GM18519 (cell line): ENCODE measurements at regions not wholly inside any gene's neighbourhood (a gene's known extent, or its start where the extent isn't known, plus 50 kb on each side); places are given as distances from the start of the nearest gene placed in this dataset.

Experiments used
- ATAC-seq: cut with Tn5 transposase; IDR thresholded peaks from one replicate; pipeline ENCODE4 v1.9.1; 2021; ENCODE audit warnings: mild to moderate bottlenecking, moderate library complexity; ENCODE audit not compliant: unreplicated experiment, low FRiP score

DNA sequence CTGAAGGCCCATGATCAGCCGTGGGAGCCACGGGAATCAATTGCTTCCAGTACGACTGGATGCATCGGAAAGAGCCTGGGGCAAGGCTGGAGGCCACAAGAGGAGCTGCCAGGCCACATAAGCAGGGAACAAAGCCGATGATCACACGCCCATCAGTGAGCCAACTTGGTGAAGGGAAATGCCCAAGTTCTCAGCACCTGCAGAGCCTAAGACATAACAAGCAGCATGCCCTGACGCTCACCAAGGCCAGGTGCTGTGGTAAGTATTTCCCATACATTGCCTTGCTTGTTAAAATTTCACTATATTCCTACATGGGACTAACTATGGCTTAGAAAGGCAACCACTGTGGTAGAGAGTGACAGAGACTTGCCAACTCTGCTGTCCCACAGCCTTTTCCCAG lies 555.9 kb downstream of the BCL11B start:
- ATAC-seq: no peak

DNA sequence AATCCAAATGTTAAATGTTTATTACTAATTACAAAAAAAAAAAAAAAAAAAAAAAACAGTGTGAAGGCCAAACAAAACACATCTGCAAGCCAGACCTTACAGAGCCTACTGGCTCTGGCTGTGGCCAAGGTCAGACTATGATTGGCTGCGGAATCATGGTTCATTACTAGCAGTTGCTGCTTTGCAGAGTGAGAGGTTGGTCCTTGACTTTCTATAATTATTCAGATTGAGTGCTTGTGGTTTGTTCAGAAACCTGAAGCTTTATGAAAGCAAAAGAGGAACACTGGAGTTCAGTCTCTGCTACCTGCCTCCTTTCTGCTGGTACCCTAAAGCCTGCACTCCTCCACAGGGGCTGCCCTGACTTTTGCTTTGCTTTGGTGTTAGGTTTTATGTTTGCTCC lies 550.9 kb downstream of the BCL11B start:
- ATAC-seq: no peak

DNA sequence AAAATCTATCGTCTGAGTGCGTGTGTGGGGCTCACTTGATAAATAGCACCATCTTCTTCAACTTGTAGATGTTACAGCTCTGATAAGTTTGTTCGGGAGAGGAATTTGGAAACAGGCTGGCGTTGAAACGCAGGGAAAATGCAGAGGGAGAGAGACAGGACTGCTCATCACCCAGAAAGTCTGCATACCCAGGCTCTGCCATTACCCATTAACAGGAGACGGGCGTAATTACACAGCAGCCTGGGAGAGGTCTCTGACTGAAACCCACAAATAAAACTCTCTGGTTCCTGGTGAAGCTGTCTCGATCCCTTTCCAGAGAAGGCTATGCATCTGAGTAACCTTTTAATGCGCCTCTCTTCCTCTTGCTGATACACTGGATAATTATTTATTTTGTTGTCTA lies 547.3 kb downstream of the BCL11B start:
- ATAC-seq: no peak

DNA sequence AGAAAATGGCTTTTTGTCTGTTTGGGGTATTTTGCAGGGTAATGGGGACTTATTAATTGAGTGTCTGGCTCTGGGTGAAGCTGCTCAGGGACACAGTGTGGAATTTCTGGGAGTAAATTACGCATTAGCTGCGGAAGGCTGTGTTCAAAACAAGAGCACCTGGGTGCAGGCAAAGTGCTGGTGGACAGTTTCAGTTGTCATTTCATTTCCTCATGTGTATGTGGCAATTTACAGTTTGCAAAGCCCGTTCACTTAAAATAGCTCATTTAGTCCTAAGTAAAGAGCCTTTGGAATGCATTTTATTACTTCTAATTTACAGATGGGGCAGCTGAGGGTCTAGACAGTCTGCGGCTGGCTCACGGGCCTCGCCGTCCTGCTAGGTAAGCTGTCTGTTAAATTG lies 546.8 kb downstream of the BCL11B start:
- ATAC-seq: no peak

DNA sequence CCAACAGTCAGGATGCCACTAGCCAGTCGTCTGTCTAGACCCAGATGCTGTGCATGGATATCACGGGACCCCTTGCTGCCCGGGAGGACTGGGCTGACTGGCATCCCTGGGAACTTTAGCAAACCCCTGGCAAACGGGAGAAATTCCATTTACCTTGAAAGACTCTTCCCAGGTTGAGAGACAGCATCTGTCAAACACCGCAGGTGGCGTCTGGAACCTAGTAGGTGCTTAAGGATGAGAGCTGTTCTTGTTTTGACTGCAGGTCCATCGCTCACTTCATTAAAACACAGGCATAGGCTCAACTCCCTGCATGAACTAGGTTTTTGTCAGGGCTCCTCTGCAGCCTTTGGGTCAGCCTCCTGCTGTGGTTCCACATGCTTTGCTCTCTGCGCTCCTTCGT lies 546.3 kb downstream of the BCL11B start:
- no peak for ATAC-seq

DNA sequence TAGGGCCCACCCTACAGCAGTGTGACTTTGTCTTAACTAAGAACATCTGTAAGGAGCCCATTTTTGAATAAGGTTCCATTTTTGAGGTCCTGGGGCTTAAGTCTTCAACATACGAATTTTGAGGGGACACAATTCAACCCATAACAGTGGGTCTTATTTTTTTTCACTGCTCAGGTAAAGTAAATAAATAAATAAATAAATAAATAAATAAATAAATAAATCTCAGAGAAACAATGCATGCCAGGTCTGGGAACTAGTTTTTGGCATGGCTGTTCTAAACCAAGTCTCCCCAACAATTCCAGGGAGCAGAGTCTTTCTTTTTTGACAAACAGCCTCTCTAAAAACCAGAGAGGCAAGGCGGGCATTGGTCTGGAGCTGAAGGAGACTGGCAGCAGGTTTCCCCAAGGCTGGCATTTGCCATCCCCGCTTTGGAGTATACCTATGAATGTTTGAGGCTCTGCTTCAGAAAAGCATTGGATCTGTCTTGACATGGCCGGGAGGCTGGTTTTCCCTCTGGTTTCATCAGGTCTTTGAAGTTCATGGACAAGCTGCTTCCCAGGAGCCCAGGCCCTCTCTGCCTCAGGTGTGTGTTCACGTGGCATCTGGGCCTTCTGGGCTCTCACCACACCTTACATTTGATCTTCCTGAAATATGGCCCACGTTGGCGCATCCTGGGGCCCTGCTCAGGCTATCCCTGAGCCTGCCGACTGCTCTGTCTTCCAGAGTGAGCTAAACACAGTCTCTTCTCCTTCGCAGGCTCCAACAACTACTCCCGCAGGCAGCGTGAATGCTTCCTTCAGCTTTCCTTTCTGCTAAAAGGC lies 545.2 kb downstream of the BCL11B start:
- ATAC-seq: no peak

DNA sequence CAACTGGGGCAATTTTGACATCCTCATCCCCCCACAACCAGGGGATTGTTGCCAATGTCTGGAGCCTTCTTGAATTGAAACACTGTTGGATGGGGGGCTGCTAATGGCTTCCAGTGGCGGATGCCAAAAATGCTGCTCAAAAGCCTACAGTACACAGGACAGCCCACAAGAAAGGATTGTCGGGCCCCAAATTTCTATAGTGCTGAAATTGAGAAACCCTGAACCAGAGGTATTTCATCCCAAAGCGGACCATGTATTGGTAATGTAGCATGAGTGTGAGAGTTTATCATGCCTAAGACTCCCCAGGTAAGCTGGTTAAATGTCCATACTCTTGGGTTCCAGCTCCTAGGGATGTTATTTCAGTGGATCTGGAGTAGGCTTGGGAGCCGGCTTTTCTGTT lies 544.0 kb downstream of the BCL11B start:
- ATAC-seq: no peak

DNA sequence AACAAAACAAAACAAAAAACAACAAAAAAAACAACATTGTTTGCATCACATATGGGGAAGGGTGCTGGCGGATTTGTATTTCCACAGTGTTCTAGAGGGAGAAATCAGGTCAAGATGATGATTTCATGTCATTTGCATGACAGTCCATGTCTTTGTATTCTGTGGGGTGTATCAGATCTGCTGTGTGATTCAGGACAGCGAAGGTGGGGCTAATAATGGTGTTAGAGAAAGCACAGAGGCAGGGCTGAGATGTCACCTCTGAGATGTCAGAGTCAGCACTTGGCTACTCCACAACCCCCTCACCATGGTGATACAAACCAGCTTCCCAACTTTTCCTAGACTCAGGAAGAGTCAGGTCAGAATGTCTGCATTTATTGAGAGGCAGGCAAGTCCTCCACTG lies 543.2 kb downstream of the BCL11B start:
- ATAC-seq: no peak

DNA sequence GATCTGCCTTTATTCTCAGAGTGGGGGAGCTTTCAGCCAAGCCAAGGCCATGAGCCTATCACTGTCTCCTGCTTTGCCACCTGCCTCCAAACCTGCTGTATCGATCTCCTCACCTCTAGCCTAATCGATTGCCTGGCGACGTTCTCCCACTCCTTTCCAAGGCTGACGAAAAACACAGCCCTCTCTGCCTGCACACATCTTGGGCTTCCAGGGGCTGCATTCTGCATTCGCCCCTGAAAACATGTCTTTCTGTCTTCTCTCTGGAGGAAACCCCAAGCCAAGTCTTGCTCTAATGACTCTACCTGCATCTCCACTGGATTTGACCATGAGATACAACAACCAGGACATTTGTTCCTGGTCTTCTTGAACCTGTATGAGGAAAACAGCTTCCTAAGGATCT lies 540.7 kb downstream of the BCL11B start:
- ATAC-seq: no peak

DNA sequence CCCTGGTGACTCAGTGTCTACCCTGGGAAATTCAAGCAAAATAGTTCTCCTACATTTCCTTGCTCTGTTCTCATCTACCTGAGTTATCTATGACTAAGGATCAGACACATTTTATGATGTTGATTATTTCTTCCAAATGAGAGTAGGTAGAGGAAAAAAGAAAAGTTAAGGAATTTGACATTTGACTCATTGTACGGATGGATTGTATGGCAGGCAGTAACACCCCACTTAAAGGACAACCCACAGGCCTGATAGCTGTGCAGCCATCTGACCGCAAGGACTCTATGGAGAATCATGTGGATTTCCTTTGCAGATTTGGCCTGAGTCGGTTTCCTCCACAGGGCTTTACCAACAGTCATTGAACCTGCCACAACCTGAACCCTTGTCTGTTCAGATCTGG lies 540.3 kb downstream of the BCL11B start:
- ATAC-seq: no peak

DNA sequence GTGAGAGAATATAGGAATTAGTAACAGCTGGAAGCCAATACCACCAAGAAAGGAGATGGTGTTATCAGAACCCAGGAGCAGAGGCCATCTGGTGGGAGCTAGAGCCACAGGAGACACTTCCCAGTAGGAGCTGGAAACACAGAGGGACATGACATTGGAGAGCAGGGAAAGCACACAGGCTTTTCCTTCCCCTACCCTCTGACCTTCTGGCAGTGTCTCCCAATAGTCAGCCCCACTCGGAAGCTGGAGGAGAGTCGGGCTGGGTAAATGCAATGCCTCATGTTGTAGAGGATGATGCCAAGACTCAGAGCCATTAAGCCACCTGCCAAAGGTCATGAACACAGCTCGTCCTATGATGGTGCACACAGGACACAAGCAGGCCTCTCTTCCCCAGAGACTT lies 538.5 kb downstream of the BCL11B start:
- no peak for ATAC-seq

DNA sequence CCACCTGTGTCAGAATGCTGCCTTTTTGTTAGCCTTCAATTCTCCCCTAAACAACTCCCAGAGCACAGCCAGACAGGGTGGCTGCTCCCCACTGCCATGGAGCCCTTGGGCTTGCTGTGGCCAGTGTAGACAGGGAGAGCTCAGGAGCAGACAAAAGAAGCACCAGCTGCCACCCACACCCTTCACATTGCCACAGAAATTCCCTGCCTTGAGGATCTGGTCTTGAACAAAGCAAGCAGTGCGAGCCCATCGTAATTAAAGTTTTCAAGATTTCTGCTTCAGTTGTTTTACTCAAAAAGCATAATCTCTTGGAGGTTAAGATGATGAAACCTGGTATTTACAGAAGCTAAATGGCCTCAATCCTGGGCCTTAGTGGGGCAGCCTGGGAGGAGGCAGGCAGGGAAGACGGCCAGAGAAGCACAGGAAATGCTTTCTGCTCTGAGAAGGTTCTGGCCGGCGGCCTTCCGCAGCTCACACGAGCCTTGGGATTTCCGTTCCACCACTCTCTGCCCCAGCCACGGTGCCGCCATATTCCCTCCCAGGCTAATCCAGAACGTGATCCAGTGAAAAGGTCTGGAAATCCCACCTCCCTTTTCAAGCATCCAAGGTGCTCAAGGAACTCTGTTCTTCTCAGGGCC lies 535.2 kb downstream of the BCL11B start:
- no peak for ATAC-seq

DNA sequence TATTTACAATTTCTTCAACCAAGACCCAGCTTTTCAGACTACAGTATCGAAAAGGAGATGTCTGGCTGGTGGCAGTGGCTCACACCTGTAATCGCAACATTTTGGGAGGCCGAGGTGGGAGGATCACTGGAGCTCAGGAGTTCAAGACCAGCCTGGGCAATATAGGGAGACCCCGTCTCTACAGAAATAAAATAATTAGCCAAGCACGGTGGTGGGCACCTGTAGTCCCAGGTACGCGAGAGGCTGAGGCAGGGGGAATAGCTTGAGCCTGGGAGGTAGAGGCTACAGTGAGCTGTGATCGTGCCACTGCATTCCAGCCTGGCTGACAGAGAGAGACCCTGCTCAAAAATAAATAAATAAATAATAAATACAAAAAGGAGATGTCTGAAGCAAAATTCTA lies 530.5 kb downstream of the BCL11B start:
- ATAC-seq: no peak

DNA sequence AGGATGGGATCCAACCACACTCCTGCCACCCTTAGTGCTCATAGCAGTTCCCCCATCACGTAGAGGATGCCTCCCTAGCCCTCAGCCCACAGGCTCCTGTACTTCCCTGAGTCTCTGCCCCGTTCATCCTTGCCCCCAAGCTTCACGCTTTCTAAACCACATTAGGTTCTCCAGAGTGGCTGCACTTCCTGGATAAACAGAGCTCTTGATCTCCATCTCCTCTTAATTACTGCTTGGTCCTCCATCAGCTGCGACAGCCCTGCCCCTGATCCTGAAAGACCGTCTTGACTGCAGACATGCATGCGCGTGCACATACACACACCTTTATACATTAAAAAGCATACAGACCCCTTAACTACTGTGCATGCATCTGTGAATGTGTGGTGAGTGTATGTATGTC lies 530.0 kb downstream of the BCL11B start:
- ATAC-seq: no peak

DNA sequence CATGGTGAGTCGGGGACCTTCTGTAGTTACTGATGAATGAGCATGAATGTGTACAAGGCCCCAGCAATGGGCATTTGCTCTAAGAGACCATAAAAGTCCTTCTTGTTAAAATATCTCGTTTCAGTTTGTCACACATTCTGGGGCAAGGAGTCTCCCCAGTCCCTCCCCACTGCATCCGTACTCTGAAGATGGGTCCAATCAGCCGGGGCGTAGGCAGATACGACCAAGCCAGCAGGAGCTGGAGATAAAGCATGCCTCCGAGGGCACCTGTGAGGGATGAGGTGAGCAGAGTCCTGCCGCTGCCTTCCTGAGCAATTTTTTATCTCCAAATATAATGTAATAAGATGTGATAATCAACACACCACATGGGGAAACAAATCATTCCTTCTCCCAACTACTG lies 528.5 kb downstream of the BCL11B start:
- no peak for ATAC-seq

DNA sequence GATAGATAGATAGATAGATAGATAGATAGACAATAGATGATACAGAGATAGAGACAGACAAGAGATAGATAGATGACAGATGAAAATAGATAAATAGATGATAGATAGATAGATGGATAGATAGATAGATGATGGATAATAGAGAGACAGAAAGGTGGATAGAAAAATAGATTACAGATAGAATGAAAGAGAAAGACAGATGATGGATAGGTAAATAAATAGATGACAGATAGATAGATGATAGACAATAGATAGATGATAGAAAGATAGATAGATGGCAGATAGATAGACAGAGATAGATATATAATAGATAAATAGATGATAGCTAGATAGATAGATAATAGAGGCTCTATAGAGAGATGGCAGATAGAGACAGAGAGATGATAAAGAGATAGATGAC lies 523.0 kb downstream of the BCL11B start:
- ATAC-seq: no peak

DNA sequence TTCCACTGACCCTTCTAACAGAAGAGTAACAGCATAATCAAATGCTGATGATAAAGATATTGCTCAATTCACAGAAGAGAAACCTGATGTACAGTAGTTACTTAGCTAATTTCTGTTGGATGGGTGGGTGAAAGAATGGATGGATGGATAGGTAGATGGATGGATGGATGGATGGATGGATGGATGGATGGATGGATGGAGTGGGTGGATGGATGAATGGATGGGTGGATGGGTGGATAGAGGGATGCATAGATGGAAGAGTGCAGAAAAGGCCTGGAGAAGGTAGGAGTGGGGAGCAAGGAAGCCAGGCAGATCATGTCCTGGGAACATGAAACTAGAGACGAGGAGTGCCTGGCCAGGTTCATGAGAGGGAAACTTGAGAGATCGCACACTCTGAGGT lies 520.9 kb downstream of the BCL11B start:
- ATAC-seq: no peak

DNA sequence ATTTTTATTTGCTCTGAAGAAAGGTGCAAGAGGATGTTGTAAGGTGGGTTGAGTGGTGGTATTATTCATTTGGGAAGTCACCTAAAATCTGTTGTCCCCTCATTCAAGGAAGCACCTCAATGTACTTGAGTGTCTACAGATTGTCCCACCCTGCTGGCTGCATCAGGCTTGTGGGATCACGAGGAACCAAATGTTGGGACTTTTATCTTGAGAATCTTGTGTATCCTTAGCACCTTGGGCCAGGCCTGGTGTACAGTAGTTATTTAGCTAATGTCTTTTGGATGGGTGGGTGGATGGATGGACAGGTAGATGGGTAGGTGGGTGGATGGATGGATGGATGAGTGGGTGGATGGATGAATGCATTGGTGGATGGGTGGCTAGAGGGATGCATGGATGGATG lies 519.3 kb downstream of the BCL11B start:
- ATAC-seq: no peak

DNA sequence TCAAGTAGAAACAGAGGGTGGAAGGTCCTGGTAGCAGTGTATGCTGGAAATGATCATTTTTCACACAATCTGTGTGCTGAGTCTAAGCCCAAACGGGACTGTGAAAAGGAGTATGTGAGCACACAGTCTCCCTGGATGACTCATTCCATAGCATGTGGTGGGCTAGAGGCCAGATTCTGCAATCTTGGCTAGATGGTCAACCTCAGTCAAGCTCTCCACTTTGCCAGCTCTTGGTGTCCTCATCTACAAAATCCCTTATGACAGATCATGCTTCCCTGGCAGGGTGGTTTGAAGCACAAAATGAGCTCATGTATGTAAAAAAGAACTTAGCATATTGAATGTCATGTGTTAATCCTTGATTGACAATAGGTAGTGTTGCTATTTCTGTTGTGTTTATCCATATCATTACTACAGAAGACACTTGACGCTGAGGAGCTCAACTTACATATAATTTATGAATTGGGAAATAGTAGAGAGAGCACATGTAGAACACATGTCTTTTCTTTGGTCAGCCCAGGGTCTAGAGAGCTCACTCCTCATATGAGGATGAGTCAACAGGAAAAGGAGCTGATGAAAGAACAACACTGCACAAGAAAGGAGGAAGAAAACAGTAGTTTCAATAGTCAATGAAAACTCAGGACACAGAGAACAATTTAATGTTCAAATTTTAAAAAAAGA lies 517.5 kb downstream of the BCL11B start:
- no peak for ATAC-seq

DNA sequence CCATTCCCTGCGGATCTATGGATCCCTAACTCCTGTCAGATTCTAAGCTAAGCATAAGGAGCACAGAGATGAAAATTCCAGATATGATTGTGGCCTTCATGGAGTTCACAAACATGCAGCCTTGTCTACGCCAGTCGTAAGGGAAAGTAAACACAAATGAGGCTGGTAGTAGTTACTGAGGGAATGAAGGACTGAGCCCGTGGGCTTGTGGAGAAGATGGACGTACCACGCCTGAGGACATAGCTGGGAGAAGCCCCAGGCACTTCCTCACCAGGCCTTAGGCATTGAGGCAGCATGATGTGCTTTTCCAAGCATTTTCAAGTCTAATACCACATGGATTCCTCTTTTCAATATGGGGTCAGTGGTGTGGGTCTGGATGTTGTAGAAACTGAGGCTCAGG lies 515.2 kb downstream of the BCL11B start:
- ATAC-seq: no peak

DNA sequence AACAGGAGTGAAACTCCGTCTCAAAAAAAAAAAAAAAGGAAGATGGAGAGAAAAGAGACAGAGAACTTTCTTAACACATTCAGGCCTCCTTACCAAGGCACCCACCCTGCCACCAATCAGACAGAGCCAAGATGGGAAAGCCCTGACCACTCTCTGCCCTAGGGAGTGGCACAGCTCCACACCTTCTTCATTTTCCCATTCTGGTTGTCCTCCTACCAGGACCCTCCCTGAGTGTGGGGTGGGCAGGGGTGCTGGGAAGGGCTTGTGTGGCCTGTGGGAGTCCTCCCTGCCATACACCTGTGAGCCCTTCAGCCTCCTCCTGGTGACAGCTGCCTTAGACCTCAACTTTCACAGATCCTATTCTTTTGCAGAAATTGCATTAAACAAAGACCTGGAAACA lies 513.6 kb downstream of the BCL11B start:
- no peak for ATAC-seq

DNA sequence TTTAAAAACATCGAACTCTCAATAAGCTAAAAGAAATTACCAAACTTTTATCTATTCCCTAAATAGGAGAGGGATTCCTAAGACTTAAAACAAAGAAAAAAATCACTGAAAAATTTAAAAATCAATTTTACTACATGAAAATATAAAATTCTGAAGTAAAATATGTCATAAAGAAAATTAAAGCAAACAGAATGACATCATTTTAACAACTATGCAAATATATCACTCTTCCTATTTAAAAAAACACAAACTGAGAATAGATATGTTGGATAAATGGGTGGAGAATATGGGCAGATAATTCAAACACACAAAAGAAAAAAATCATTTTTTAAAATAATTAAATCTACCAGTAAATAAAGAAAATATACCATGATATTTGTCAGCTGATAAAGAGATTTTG lies 510.0 kb downstream of the BCL11B start:
- no peak for ATAC-seq
